ENCODE measurements at regions not wholly inside any gene's neighbourhood (a gene's known extent, or its start where the extent isn't known, plus 50 kb on each side); places are given as distances from the start of the nearest gene placed in this dataset.
"Not testable (repeated sequence)": the region's sequence is repeated elsewhere in the genome, so short reads cannot be mapped to it uniquely, and the experiment has no call there.

DNA sequence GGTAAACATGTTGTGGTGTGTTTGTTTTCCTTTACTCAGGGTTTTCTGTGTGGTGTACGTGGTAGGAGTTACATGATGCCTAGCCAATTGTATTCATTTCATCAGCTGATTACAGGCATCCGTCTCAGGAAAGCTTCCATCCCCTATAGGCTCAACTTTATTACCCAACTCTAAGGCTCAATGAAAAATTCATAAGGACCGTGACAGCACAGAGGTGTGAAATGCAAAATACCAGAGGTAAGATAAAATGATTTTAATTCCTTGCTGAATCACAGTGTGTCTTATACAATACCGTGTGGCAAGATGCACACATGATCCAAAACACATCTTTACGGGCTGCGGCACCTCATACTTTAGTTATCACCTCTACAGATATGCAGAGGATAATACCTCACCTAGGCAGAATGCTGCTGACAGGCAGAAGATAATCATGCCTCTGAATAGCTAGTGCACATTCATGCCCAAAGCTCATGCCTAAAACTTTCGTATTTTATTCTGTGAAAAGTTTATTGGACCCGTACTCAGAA lies 87.2 kb upstream of the DIO2 start:
- no peak for DNase-seq (ENCODE audit: low spot score)

DNA sequence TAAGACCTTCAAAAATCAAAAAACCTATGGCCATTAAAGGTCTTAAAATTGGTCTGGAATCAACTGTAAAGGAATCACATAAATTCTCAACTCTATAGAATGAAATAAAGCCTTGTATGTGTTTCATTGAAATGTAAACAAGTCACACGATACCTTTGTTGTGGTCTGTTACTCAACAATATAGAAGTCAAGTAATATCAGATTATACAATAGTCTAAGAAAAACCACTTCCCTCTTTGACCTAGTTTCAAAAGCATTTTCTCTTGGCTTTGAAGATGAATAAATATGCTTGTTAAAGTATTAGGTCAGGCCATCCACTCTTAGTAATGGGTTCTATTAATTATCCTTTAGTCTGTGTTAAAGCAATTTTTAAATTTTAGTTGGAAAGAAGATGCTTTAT lies 79.8 kb upstream of the DIO2 start:
- DNase-seq (ENCODE audit: low spot score) = no peak

DNA sequence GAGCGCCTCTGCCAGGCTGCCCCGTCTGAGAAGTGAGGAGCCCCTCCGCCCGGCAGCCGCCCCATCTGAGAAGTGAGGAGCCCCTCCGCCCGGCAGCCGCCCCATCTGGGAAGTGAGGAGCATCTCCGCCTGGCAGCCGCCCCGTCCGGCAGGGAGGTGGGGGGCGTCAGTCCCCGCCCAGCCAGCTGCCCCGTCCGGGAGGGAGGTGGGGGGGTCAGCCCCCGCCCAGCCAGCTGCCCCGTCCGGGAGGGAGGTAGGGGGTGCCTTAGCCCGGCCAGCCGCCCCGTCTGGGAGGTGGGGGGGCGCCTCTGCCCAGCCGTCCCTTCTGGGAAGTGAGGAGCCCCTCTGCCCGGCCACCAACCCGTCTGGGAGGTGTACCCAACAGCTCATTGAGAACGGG lies 75.4 kb upstream of the DIO2 start:
- DNase-seq (ENCODE audit: low spot score) = not testable (repeated sequence)

DNA sequence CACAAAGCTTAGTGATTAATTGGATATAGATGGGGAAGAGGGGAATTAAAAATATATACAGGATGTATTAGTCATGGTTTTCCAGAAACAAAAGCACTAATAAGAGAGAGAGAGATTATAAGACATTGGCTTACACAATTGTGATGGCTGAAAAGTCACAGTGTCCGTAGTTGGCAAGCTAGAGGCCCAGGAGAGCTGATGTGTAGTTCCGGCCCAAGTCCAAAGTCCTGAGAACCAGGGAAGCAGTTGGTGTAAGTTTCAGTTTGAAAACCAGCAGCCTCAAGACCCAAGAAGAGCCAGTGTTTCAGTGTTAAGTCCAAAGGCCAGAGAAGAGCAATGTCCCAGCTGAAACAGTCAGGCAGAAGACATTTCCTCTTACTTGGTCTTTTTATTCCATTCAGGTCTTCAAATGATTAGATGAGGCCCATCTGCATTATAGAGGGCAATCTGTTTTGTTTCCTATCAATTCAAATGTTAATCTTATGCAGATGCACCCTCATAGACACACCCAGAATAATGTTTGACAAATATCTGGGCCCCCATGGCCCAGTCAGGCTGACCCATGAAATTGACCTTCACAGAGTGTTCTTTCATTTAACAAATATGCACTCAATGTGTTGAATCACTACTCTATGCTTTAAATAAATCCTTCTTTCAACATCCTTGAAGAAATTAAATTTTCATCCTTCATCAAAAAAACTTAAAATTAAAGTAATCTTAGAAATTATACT lies 67.2 kb upstream of the DIO2 start:
- DNase-seq (ENCODE audit: low spot score) = no peak

DNA sequence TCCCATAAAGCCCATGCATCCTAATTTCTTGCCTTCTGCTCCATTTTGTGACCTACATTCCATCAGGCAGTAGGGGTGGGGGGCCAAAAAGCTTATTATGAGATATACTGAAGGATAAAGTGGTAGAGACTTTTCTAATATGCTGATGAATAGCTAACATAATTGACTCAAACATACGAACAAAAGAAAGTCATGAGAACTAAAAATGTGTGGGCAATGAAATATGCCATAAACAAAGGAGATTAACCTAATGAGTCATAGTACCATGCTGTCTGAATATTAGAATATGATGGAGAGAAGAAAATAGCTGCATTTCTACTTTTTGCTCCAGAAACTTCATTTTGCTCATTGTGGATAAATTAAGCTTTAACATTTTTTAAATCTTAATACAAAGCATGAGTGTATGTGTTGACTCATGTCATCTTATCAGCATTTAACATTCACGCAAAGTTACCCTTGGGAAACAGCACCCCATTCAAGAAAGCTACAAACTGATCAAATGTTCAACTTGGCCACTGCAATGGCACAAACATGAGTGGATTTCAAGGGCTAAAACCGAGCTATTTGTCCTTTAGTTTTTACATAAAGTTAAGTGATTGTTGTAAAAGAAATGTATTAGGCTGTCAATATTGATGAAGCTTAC lies 64.0 kb upstream of the DIO2 start:
- no peak for DNase-seq (ENCODE audit: low spot score)

DNA sequence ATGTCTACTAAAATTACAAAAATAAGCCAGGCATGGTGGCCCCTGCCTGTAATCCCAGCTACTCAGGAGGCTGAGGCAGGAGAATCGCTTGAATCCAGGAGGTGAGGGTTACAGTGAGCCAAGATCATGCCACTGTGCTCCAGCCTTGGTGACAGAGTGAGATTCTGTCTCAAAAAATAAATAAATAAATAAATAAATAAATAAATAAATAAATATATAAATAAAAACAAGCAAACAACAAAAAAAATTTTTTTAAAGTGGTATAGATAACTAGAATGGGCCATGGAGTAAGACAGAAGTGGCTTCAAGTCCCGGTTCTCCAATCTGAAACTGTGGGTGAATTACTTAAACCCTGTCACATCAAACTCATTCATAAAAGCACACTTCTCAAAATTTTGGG lies 63.0 kb upstream of the DIO2 start:
- not testable (repeated sequence) for DNase-seq (ENCODE audit: low spot score)

DNA sequence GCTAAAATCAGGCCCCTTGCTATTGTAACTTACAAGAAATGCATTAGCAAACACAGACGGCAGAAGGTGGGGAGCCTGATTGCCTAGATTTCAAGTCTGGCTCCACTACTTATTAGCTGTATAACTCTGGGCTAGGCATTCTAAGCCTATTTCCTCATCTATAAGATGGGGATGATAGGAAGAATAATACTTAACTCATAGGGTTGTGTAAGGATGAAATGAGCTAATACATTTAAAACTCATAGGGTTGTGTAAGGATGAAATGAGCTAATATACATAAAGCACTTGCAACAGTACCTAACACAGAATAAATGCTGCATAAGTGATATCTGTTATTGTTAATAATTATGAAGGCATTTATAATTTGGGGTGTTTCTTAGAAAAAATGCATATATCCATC lies 60.1 kb upstream of the DIO2 start:
- DNase-seq (ENCODE audit: low spot score) = no peak

DNA sequence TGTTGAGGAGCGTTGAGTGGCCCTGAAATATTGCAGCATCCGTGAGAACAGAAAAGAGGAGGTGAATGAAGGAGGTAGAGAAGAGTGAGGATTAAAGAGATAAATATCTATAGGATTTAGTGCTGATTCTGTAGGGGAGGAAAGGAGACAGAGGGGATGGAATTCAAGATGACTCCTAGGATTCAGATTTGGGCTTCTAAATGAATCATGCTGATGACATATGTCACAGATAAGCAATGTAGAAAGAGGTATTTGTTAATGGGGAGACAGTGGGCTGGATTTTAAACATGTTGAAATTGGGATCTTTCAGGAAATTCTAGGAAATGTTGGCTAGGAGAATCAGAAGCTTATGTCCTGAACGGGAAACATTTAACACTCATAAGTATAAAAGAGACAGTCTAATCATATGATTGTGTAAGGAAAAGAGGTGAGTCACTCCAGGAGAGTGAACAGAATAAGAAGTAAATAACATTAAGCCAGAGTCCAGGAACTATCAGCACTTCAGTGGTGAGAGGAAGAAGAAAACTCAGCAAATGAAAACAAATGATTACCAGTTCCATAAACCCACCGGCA lies 58.1 kb upstream of the DIO2 start:
- DNase-seq (ENCODE audit: low spot score) = no peak

DNA sequence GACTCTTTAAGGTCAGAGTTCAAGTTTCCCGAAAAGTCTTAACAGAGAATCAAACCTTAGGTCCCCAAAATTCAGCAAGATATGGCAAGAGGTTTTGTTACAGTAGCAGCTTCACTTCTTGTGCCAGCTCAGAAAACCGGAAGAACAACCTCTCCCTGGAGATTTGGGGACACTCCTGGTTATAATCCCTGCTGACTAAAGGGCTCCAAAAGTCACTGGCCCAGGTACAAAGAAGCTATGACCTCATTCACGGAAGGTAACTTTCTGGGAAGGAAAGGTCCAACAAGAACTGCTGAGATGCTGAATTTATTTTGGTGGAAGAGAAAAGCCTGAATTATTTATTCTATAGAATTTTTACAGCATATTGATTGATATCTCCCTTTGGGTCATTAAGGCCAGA lies 55.6 kb upstream of the DIO2 start:
- no peak for DNase-seq (ENCODE audit: low spot score)

DNA sequence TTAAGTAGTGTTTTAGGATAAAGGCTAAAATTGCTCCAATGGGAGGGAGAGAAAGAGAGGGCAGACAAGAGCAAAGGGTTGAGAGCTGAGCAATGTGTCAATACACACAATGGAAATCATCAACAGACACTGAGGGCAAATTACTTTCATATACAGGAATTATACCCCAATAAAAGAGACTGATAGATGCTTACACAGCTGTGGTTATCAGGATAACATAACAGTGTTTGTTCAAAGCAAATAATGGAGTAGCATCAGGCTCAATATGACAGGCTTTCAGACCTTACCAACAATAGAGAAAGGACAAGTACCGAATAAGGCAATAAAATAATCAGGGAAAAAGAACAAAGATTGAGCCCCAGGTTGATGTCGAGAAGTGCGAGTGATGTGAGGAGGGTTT lies 53.4 kb upstream of the DIO2 start:
- no peak for DNase-seq (ENCODE audit: low spot score)
